Neural progenitor cell (in vitro differentiated cells): ENCODE measurements at regions not wholly inside any gene's neighbourhood (a gene's known extent, or its start where the extent isn't known, plus 50 kb on each side); places are given as distances from the start of the nearest gene placed in this dataset.

Experiments
- EZH2 ChIP-seq: fragments of 200-600 bp; sonication (generic); IDR thresholded peaks from 2 replicates; pipeline ENCODE4 v1.6.1; 2017; ENCODE audit warnings: antibody characterized with exemption, mild to moderate bottlenecking, moderate library complexity
- TF ChIP-seq, protein P1 (sequence below): fragments of 200-600 bp; sonication (generic); IDR thresholded peaks from 2 replicates; pipeline ENCODE4 v1.5.1; 2017; ENCODE audit warnings: antibody characterized with exemption, mild to moderate bottlenecking

- TF ChIP-seq EZH2 = no peak
- TF ChIP-seq, protein P1, sequence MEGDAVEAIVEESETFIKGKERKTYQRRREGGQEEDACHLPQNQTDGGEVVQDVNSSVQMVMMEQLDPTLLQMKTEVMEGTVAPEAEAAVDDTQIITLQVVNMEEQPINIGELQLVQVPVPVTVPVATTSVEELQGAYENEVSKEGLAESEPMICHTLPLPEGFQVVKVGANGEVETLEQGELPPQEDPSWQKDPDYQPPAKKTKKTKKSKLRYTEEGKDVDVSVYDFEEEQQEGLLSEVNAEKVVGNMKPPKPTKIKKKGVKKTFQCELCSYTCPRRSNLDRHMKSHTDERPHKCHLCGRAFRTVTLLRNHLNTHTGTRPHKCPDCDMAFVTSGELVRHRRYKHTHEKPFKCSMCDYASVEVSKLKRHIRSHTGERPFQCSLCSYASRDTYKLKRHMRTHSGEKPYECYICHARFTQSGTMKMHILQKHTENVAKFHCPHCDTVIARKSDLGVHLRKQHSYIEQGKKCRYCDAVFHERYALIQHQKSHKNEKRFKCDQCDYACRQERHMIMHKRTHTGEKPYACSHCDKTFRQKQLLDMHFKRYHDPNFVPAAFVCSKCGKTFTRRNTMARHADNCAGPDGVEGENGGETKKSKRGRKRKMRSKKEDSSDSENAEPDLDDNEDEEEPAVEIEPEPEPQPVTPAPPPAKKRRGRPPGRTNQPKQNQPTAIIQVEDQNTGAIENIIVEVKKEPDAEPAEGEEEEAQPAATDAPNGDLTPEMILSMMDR = no peak
These were observed 200.2 kb downstream of the C9orf50 start for GRCh38 chr9:129420721-129421120.
